Activated T-cell treated with anti-CD3 and anti-CD28 coated beads, Interleukin-2, amount 50 U/mL, for 24 hours (primary cell): ENCODE measurements at regions not wholly inside any gene's neighbourhood (a gene's known extent, or its start where the extent isn't known, plus 50 kb on each side); places are given as distances from the start of the nearest gene placed in this dataset.

Experiments
- DNase-seq: peaks from one replicate; pipeline ENCODE4 v3.0.0-alpha.2; 2020
- H3K27ac Mint-ChIP-seq: 2 replicates; pipeline ENCODE4 v1.8.0; 2020; ENCODE audit warnings: mild to moderate bottlenecking, mixed read lengths
- H3K27me3 Mint-ChIP-seq: 2 replicates; pipeline ENCODE4 v1.8.0; 2020; ENCODE audit warnings: mixed read lengths
- H3K36me3 Mint-ChIP-seq: 2 replicates; pipeline ENCODE4 v1.8.0; 2020; ENCODE audit warnings: low read depth, mixed read lengths
- H3K4me1 Mint-ChIP-seq: 2 replicates; pipeline ENCODE4 v1.8.0; 2020; ENCODE audit warnings: low read depth, mixed read lengths
- H3K4me3 Mint-ChIP-seq: 2 replicates; pipeline ENCODE4 v1.8.0; 2020; ENCODE audit warnings: mild to moderate bottlenecking, moderate library complexity, mixed read lengths
- H3K9me3 Mint-ChIP-seq: 2 replicates; pipeline ENCODE4 v1.8.0; 2020; ENCODE audit warnings: mixed read lengths

- Mint-ChIP-seq H3K4me1 (no peaks in the 10 kb centered on the region), H3K27ac (no peak overlapping the region), H3K36me3 (no peaks in the 10 kb centered on the region), H3K27me3 (peaks cover 14% of the 10 kb centered on the region), H3K4me3 (no peak overlapping the region), H3K9me3 (no peaks in the 10 kb centered on the region)
- DNase-seq = no peak
Measured at GRCh38 chr6:12586721-12587480, 129.7 kb upstream of the PHACTR1 start.

GRCh38 chr6:12590901-12591300, 125.7 kb upstream of the PHACTR1 start:
- H3K9me3 Mint-ChIP-seq = no peaks in the 10 kb centered on the region
- DNase-seq = no peak
- H3K4me3 Mint-ChIP-seq = no peak overlapping the region
- H3K27ac Mint-ChIP-seq = no peak overlapping the region
- H3K36me3 Mint-ChIP-seq = no peaks in the 10 kb centered on the region
- no peaks in the 10 kb centered on the region for H3K4me1 Mint-ChIP-seq
- H3K27me3 Mint-ChIP-seq = peaks cover 21% of the 10 kb centered on the region

- no peaks in the 10 kb centered on the region for H3K36me3 Mint-ChIP-seq
- H3K27me3 Mint-ChIP-seq = peaks cover 16% of the 10 kb centered on the region
- H3K27ac Mint-ChIP-seq = no peak overlapping the region
Measured at GRCh38 chr6:12592634-12593033, 123.9 kb upstream of the PHACTR1 start.

GRCh38 chr6:12593771-12594529, 122.6 kb upstream of the PHACTR1 start:
- DNase-seq = no peak
- Mint-ChIP-seq H3K4me1 (no peaks in the 10 kb centered on the region), H3K9me3 (no peaks in the 10 kb centered on the region), H3K36me3 (no peaks in the 10 kb centered on the region), H3K27me3 (peaks cover 12% of the 10 kb centered on the region), H3K27ac (no peak overlapping the region), H3K4me3 (no peak overlapping the region)

More at GRCh38 chr6:12592634-12593033, 123.9 kb upstream of the PHACTR1 start:
- Mint-ChIP-seq H3K4me3 (no peak overlapping the region), H3K9me3 (no peaks in the 10 kb centered on the region), H3K4me1 (no peaks in the 10 kb centered on the region)
- DNase-seq = no peak

- peaks cover 12% of the 10 kb centered on the region for H3K27me3 Mint-ChIP-seq
- H3K4me1 Mint-ChIP-seq = no peaks in the 10 kb centered on the region
- H3K9me3 Mint-ChIP-seq = no peaks in the 10 kb centered on the region
- no peak overlapping the region for H3K4me3 Mint-ChIP-seq
- H3K36me3 Mint-ChIP-seq = no peaks in the 10 kb centered on the region
- H3K27ac Mint-ChIP-seq = no peak overlapping the region
- no peak for DNase-seq
Measured at GRCh38 chr6:12594530-12594893, 122.1 kb upstream of the PHACTR1 start.

GRCh38 chr6:12595161-12595811, 121.3 kb upstream of the PHACTR1 start:
- Mint-ChIP-seq H3K36me3 (no peaks in the 10 kb centered on the region), H3K27me3 (peaks cover 12% of the 10 kb centered on the region), H3K9me3 (no peaks in the 10 kb centered on the region), H3K4me3 (no peak overlapping the region), H3K4me1 (no peaks in the 10 kb centered on the region), H3K27ac (no peak overlapping the region)
- no peak for DNase-seq

- no peak overlapping the region for H3K27ac Mint-ChIP-seq
- H3K36me3 Mint-ChIP-seq = no peaks in the 10 kb centered on the region
- H3K4me1 Mint-ChIP-seq = no peaks in the 10 kb centered on the region
- peaks cover 12% of the 10 kb centered on the region for H3K27me3 Mint-ChIP-seq
- H3K4me3 Mint-ChIP-seq = no peak overlapping the region
- DNase-seq = no peak
- H3K9me3 Mint-ChIP-seq = no peaks in the 10 kb centered on the region
Measured at GRCh38 chr6:12596731-12597130, 119.8 kb upstream of the PHACTR1 start.

- DNase-seq = no peak
- no peak overlapping the region for H3K4me3 Mint-ChIP-seq
- no peaks in the 10 kb centered on the region for H3K4me1 Mint-ChIP-seq
- H3K9me3 Mint-ChIP-seq = no peaks in the 10 kb centered on the region
- H3K36me3 Mint-ChIP-seq = no peaks in the 10 kb centered on the region
- H3K27ac Mint-ChIP-seq = no peak overlapping the region
- H3K27me3 Mint-ChIP-seq = peaks cover 9% of the 10 kb centered on the region
Measured at GRCh38 chr6:12598919-12599318, 117.6 kb upstream of the PHACTR1 start.

- Mint-ChIP-seq H3K9me3 (no peaks in the 10 kb centered on the region), H3K4me1 (peaks cover 3% of the 10 kb centered on the region), H3K36me3 (no peaks in the 10 kb centered on the region), H3K27me3 (peaks cover 13% of the 10 kb centered on the region), H3K4me3 (no peak overlapping the region), H3K27ac (no peak overlapping the region)
- no peak for DNase-seq
Measured at GRCh38 chr6:12601881-12602280, 114.7 kb upstream of the PHACTR1 start.

- H3K27ac Mint-ChIP-seq = no peak overlapping the region
- peaks cover 18% of the 10 kb centered on the region for H3K27me3 Mint-ChIP-seq
- H3K4me1 Mint-ChIP-seq = peaks cover 3% of the 10 kb centered on the region
- no peak for DNase-seq
- no peaks in the 10 kb centered on the region for H3K9me3 Mint-ChIP-seq
- H3K4me3 Mint-ChIP-seq = no peak overlapping the region
- H3K36me3 Mint-ChIP-seq = no peaks in the 10 kb centered on the region
Measured at GRCh38 chr6:12602342-12602741, 114.2 kb upstream of the PHACTR1 start.

GRCh38 chr6:12602951-12603672, 113.5 kb upstream of the PHACTR1 start:
- Mint-ChIP-seq H3K9me3 (no peaks in the 10 kb centered on the region), H3K27me3 (peaks cover 20% of the 10 kb centered on the region), H3K4me3 (no peak overlapping the region), H3K36me3 (no peaks in the 10 kb centered on the region), H3K4me1 (peaks cover 3% of the 10 kb centered on the region), H3K27ac (no peak overlapping the region)
- DNase-seq = no peak

- no peak for DNase-seq
- H3K27me3 Mint-ChIP-seq = peaks cover 20% of the 10 kb centered on the region
- H3K27ac Mint-ChIP-seq = no peak overlapping the region
- no peaks in the 10 kb centered on the region for H3K9me3 Mint-ChIP-seq
- H3K36me3 Mint-ChIP-seq = no peaks in the 10 kb centered on the region
- H3K4me1 Mint-ChIP-seq = peaks cover 3% of the 10 kb centered on the region
- H3K4me3 Mint-ChIP-seq = no peak overlapping the region
Measured at GRCh38 chr6:12603673-12604049, 112.9 kb upstream of the PHACTR1 start.

GRCh38 chr6:12605888-12606345, 110.7 kb upstream of the PHACTR1 start:
- no peak for DNase-seq
- H3K9me3 Mint-ChIP-seq = no peaks in the 10 kb centered on the region
- H3K4me3 Mint-ChIP-seq = no peak overlapping the region
- H3K36me3 Mint-ChIP-seq = no peaks in the 10 kb centered on the region
- H3K4me1 Mint-ChIP-seq = peaks cover 3% of the 10 kb centered on the region
- peaks cover 25% of the 10 kb centered on the region for H3K27me3 Mint-ChIP-seq
- H3K27ac Mint-ChIP-seq = no peak overlapping the region

GRCh38 chr6:12606616-12607015, 110.0 kb upstream of the PHACTR1 start:
- Mint-ChIP-seq H3K27me3 (peaks cover 25% of the 10 kb centered on the region), H3K4me3 (no peak overlapping the region)

More at GRCh38 chr6:12606616-12607015, 110.0 kb upstream of the PHACTR1 start:
- H3K4me1 Mint-ChIP-seq = peaks cover 3% of the 10 kb centered on the region
- no peak overlapping the region for H3K27ac Mint-ChIP-seq
- H3K9me3 Mint-ChIP-seq = no peaks in the 10 kb centered on the region
- H3K36me3 Mint-ChIP-seq = no peaks in the 10 kb centered on the region
- no peak for DNase-seq
